DND-41 (cell line): ENCODE measurements at regions not wholly inside any gene's neighbourhood (a gene's known extent, or its start where the extent isn't known, plus 50 kb on each side); places are given as distances from the start of the nearest gene placed in this dataset.

Experiments
- EZH2 ChIP-seq: IDR thresholded peaks from 3 replicates; pipeline ENCODE4 v1.6.1; 2012; ENCODE audit warnings: borderline replicate concordance, low read depth, mild to moderate bottlenecking, moderate library complexity, low read length, inconsistent platforms; ENCODE audit not compliant: severe bottlenecking
- TF ChIP-seq, protein P1 (sequence below): IDR thresholded peaks from 2 replicates; pipeline ENCODE4 v1.5.1; 2012; ENCODE audit warnings: borderline replicate concordance, low read length, moderate library complexity, mild to moderate bottlenecking; ENCODE audit not compliant: poor library complexity, severe bottlenecking; ENCODE audit errors: extremely low read depth

DNA sequence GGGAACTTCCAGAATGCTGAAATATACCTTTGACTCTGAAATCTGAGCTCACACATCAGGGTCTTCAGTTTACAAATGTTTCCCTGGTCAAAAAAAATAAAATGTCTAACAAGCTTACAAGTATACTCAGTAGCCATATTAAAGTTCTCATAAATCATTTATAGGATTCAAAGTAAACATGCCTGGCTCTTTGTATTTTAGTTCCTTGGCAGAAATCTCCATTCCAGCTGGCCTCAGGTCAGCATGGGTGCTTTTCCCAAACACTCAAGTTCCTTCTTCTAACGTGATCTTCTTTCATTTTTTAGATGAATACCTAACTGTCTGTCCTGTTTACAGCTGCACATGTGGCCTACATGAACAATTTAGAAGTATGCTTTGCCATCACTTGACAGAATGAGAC lies 263.2 kb downstream of the GAS1 start:
- TF ChIP-seq, protein P1, sequence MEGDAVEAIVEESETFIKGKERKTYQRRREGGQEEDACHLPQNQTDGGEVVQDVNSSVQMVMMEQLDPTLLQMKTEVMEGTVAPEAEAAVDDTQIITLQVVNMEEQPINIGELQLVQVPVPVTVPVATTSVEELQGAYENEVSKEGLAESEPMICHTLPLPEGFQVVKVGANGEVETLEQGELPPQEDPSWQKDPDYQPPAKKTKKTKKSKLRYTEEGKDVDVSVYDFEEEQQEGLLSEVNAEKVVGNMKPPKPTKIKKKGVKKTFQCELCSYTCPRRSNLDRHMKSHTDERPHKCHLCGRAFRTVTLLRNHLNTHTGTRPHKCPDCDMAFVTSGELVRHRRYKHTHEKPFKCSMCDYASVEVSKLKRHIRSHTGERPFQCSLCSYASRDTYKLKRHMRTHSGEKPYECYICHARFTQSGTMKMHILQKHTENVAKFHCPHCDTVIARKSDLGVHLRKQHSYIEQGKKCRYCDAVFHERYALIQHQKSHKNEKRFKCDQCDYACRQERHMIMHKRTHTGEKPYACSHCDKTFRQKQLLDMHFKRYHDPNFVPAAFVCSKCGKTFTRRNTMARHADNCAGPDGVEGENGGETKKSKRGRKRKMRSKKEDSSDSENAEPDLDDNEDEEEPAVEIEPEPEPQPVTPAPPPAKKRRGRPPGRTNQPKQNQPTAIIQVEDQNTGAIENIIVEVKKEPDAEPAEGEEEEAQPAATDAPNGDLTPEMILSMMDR: no peak
- TF ChIP-seq EZH2: no peak
